HG03060 (cell line): ENCODE measurements at regions not wholly inside any gene's neighbourhood (a gene's known extent, or its start where the extent isn't known, plus 50 kb on each side); places are given as distances from the start of the nearest gene placed in this dataset.
"Not testable (repeated sequence)": the region's sequence is repeated elsewhere in the genome, so short reads cannot be mapped to it uniquely, and the experiment has no call there.

Source experiments
- ATAC-seq: cut with Tn5 transposase; IDR thresholded peaks from one replicate; pipeline ENCODE4 v1.9.1; 2021; ENCODE audit warnings: low read depth, moderate number of reproducible peaks; ENCODE audit not compliant: unreplicated experiment

DNA sequence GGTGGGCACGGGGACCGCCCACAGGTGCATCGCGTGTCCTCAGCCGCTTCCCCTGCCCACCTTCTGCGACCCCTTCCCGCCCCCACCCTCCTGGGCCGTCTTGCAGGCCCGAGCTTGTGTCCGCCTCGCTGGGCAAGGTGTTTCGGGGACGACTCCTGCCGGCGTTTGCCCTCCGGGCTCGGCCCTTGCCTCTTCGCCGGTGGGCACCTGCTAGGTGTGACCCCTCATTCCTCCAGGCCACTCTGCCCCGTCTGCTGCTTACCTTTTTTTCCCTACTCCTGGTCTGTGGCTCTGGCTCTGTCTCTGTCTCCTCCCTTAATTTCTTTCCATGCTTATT, 219.7 kb downstream of the RTP5 start:
- ATAC-seq, result not testable (repeated sequence)

GRCh38 chr2:242097278-242097677, 227.7 kb downstream of the RTP5 start:
- not testable (repeated sequence) for ATAC-seq

- ATAC-seq, result no peak
Measured at GRCh38 chr2:242098034-242098433, 228.5 kb downstream of the RTP5 start.

DNA sequence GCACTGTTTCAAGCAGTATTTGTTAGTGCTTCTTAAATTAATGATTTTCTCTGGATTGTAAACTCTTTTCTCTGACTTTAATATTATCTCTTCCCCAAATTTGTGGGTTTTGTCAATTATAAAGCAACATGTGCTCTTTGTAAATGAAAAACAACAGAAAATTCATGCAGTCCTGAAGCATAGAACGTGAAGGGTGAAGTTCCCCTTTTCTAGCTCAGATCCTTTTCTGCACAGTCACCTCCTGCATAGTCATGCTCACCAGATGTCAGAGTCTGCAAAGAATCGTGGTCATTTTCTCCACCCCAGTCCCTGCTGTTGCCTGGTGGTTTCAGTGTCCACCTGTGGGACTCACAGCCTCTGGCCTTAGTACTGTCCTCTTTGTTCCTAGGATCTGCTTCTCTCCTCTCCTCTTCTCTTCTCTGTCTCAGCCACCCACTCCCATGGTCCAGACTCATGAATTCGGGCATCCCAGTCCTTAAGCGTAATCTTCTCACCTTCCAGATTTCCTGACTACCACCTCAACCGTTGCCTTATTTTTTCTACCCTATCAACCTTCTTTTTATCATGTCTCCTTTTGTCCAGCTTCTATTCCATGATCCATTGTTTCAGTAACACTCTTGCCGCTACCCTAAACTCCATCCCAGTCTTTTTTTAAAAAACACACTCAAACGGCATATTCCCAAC, 229.1 kb downstream of the RTP5 start:
- no peak for ATAC-seq

DNA sequence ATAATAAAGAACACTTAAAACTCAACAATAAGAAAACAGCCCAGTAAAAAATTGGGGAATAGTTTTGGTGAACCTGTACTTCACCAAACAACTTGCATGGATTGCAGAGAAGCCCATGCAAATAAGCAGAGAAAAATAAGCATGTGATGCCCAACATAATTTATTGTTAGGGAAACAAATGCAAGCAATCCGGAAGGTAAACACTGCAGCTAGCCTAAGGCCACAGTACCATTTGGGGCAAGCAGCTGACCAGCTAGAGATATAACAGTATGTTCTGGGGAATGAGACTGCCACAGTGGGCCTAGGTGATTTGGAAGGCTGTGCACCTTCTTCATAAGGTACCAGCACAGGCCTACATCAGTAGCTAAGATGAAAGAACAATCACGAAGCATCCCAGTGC, 233.6 kb downstream of the RTP5 start:
- ATAC-seq, result not testable (repeated sequence)

- ATAC-seq, result not testable (repeated sequence)
Measured at GRCh38 chr2:242104202-242104956, 234.8 kb downstream of the RTP5 start.

GRCh38 chr2:242107065-242107464, 237.5 kb downstream of the RTP5 start:
- not testable (repeated sequence) for ATAC-seq

GRCh38 chr2:242108797-242109500, 239.4 kb downstream of the RTP5 start:
- ATAC-seq, result not testable (repeated sequence)

- ATAC-seq, result not testable (repeated sequence)
Measured at GRCh38 chr2:242109819-242110218, 240.3 kb downstream of the RTP5 start.

GRCh38 chr2:242111954-242112353, 242.4 kb downstream of the RTP5 start:
- ATAC-seq, result not testable (repeated sequence)

GRCh38 chr2:242113492-242113891, 244.0 kb downstream of the RTP5 start:
- ATAC-seq, result not testable (repeated sequence)

GRCh38 chr2:242116676-242117075, 247.1 kb downstream of the RTP5 start:
- not testable (repeated sequence) for ATAC-seq

- not testable (repeated sequence) for ATAC-seq
Measured at GRCh38 chr2:242117305-242117704, 247.8 kb downstream of the RTP5 start.

DNA sequence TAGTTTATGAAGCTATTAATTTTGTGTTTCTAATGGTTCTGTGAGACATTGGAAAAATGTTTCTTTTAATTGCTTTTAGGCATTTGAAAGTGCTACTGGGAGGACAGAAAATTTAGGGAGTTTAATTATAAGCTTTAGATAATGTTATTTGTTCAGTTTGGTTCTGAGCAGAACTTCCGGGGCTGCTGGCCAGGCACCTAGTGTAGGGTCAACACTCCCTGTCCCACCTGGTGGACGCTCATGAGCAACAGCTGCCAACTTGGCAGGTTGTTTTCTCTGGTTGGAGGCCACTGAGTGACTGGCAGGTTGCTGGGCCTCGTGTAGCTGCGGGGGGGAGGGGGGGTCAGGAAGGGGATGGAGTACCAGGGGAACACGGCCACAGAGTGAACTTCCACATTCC, 250.2 kb downstream of the RTP5 start:
- not testable (repeated sequence) for ATAC-seq

DNA sequence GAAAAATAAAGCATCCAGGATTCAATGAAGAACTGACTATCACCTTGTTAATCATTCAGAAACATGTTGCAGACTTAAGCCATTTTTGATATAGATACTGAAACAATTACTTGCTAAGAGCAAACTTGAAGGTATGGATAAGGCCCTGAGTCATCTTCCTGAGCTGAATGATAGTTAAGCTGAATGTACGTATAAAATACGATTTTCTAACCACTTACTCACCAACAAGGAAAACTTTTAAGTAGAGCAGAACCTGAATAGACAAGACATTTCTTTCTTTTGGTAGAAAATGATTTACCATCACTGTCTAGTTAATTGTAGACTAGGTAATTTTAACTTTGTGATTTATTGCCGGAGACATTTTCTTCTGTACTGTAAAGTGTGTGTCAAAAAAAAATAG, 261.2 kb downstream of the RTP5 start:
- not testable (repeated sequence) for ATAC-seq

GRCh38 chr2:242159921-242160320, 290.4 kb downstream of the RTP5 start:
- ATAC-seq, result not testable (repeated sequence)

- not testable (repeated sequence) for ATAC-seq
Measured at GRCh38 chr2:242165115-242165514, 295.6 kb downstream of the RTP5 start.

GRCh38 chr2:242171290-242171689, 301.8 kb downstream of the RTP5 start:
- ATAC-seq, result not testable (repeated sequence)
